Transverse colon (tissue), 4 donors: ENCODE measurements at regions not wholly inside any gene's neighbourhood (a gene's known extent, or its start where the extent isn't known, plus 50 kb on each side); places are given as distances from the start of the nearest gene placed in this dataset.

ENCODE experiments used
- DNase-seq: peaks from one replicate; pipeline ENCODE4 v3.0.0-alpha.2; 2019
- H3K27ac ChIP-seq, 4 donors: fragments of 200-600 bp; sonication (generic); 2 replicates each; pipeline ENCODE4 v1.5.1; 2016 to 2018; ENCODE audit warnings: inconsistent platforms in 4 of 4
- H3K27me3 ChIP-seq: fragments of 200-600 bp; sonication (generic); 2 replicates; pipeline ENCODE4 v1.5.1; 2017; ENCODE audit warnings: inconsistent platforms
- H3K36me3 ChIP-seq, 4 donors: fragments of 200-600 bp; sonication (generic); 2 replicates each; pipeline ENCODE4 v1.5.1; 2017 to 2019; ENCODE audit warnings: inconsistent platforms in 4 of 4
- H3K4me1 ChIP-seq, 4 donors: fragments of 200-600 bp; sonication (generic); 2 replicates each; pipeline ENCODE4 v1.5.1; 2017 to 2020; ENCODE audit warnings: inconsistent platforms in 4 of 4
- H3K4me3 ChIP-seq, 4 donors: fragments of 200-600 bp; sonication (generic); 1 replicate in 1 of 4; 2 replicates in 3 of 4; pipeline versions ENCODE4 v1.5.1 to v1.6.1; 2017 to 2019; ENCODE audit warnings: inconsistent platforms in 4 of 4
- H3K9me3 ChIP-seq, 2 donors: fragments of 200-600 bp; sonication (generic); 2 replicates each; pipeline ENCODE4 v1.5.1; 2017 to 2019; ENCODE audit warnings: inconsistent platforms in 2 of 2
- CTCF ChIP-seq, 5 experiments: fragments of 200-600 bp in 3 of 5; fragments of 450-650 bp in 2 of 5; sonication (generic) in 3 of 5; IDR thresholded peaks; 1 replicate in 2 of 5; 2 replicates in 3 of 5; pipeline ENCODE4 v1.5.1; 2016 to 2017; ENCODE audit warnings: antibody characterized with exemption in 5 of 5, inconsistent platforms in 3 of 5, mild to moderate bottlenecking in 2 of 5, moderate library complexity in 1 of 5
- EP300 ChIP-seq: sonication (generic); formaldehyde crosslinking; IDR thresholded peaks from one replicate; pipeline ENCODE4 v1.6.1; 2017; ENCODE audit warnings: antibody characterized with exemption, low read depth
- POLR2A ChIP-seq: fragments of 450-650 bp; IDR thresholded peaks from one replicate; pipeline ENCODE4 v1.6.1; 2016; ENCODE audit warnings: antibody characterized with exemption, mild to moderate bottlenecking, moderate library complexity
- POLR2AphosphoS5 ChIP-seq, 3 donors: sonication (generic); formaldehyde crosslinking; IDR thresholded peaks; one replicate each; pipeline ENCODE4 v1.6.1; 2016; ENCODE audit warnings: antibody characterized with exemption in 3 of 3
- WGBS, 2 donors: methylation state at CpG; one replicate each; pipeline ENCODE4 v1.1.5; 2018; ENCODE audit warnings: low coverage in 1 of 2; 5-methylcytosine and 5-hydroxymethylcytosine counted together
- in situ Hi-C, 4 donors: fragments of 200-750 bp; cut with MboI; loops; one replicate each; pipeline versions ENCODE4 v1.15.0 to v1.15.1; 2017; ENCODE audit warnings: low sequenced_read_pairs in 3 of 4, low pct_ligation_motif_present in 1 of 4, low pct_unique_long_range_greater_than_20kb in 1 of 4
- intact Hi-C: fragments of 100-400 bp; cut with DNase I; formaldehyde crosslinking; loops from one replicate; pipeline ENCODE4 v1.15.1; 2023; ENCODE audit warnings: low total_unique reads

DNA sequence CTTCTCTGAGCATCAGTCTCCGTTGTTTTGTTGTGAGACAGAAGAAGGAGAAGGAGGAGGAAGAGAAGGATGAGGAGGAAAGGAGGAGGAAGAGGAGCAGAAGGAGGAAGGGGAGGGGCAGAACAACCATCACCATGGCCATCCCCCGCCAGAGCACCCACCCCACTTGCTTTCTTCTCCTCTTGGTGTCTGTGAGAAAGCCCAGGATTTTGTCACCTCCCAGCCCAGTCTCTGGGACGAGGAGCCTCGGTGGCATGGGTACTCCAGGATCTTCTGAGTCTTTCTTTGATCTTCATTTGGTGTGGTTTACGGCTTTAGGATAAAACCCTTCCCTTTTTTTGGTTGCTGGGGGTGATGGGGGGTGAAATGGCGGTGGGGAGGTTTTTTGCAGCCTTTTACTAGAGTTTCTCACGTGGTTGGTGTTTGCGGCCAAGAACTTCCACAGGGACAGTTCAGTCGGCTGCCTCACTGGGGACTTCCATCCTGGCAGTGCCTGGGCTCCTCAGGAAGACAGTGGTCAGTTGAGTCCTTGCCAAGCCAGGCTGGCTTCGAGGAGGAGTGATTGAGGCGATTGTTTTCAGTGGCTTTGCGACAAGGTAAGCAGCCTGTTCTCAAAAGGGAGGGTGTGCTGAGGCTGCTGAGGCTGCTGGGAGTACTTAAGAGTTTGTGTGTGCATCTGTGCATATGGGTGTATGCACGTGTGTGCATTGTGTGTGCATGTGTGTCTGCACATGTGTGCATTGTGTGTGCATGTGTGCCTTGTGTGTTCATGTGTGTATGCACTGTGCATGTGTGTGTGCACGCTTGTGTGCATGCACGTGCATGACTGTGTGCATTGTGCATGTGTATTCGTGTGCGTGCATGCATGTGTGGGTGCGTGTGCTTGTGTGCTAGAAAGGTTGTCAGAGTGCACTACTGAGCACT is 567.5 kb downstream of the TBC1D22A start:
- Histone ChIP-seq H3K4me1 (no peaks in the 10 kb centered on the region), H3K4me3 (no peak overlapping the region), H3K27me3 (no peaks in the 10 kb centered on the region), H3K36me3 (no peaks in the 10 kb centered on the region), H3K9me3 (no peaks in the 10 kb centered on the region), H3K27ac (no peak overlapping the region)
- WGBS, 2 donors: 73 to 75% methylated on average over 6 to 18 of the region's 18 CpGs
- DNase-seq: no peak
- TF ChIP-seq EP300 (no peak), CTCF (IDR thresholded peaks at IDR 0.05) (no peak), POLR2A (no peak), POLR2AphosphoS5 (IDR thresholded peaks at IDR 0.05) (no peak)
- intact Hi-C loops (no loop called here), in situ Hi-C loops (no loop called here)

DNA sequence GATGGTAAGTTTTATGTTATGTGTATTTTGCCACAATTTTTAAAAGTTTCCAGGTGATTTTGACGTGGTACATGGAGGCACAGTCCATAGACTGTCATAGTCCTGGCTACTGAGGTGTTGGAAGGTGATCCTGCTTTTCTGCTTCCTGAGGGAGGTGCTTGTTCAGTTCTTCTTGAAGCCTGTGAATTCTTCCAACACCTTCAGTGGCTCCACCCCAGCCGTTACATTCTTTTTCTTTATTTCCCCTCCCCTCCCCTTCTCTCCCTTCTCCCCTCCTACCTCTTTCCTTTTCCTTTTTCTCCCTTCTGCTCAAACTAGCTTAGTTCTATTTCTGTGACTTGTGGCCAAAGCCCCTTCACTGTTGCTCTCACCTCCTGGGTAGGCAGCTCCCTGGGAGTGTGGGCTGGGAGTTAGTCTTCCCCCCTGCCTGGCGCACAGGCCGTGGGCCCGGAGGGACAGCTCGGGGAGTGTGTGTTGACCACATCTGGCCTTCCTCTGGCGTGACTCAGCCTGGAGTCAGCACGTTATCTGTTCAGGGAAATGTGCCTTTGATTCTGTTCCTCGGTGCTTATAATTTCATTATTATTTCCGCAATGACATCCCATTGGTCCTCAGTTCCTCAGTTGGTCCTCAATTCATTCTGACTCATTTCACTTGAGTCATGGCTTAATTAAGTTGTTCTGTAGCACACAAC is 566.2 kb downstream of the TBC1D22A start:
- TF ChIP-seq POLR2A (no peak), EP300 (no peak), CTCF (IDR thresholded peaks at IDR 0.05) (no peak), POLR2AphosphoS5 (IDR thresholded peaks at IDR 0.05) (no peak)
- DNase-seq: no peak
- Histone ChIP-seq H3K27ac (no peak overlapping the region), H3K36me3 (no peaks in the 10 kb centered on the region), H3K4me1 (no peaks in the 10 kb centered on the region), H3K27me3 (no peaks in the 10 kb centered on the region), H3K4me3 (no peak overlapping the region), H3K9me3 (no peaks in the 10 kb centered on the region)
- in situ Hi-C loops (no loop called here), intact Hi-C loops (no loop called here)
- WGBS, 2 donors: 48 to 61% methylated on average over 6 to 10 of the region's 10 CpGs

DNA sequence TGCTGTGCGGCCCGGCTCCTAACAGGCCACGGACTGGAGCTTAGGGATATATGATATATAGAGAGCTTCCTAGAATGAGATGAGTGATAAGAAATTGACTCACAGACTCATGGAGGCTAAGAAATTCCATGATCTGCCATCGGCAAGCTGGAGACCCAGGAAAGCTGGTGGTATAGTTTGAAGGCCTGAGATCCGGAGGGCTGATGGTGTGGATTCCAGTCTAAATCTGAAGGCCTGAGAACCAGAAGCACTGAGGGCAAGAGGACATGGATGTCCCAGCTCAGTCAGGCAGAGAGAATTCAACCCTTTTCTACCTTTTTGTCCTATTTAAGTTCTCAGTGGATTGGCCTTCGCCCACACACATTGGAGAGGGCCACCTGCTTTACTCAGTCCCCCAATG is 564.8 kb downstream of the TBC1D22A start:
- H3K9me3 ChIP-seq: peaks cover 0 to 2% of the 10 kb centered on the region in 2 donors
- no peak for TF ChIP-seq POLR2AphosphoS5 (IDR thresholded peaks at IDR 0.05)
- no peak for TF ChIP-seq POLR2A
- no peak for TF ChIP-seq EP300
- no peak for TF ChIP-seq CTCF (IDR thresholded peaks at IDR 0.05)
- no peaks in the 10 kb centered on the region for H3K4me1 ChIP-seq
- WGBS, 2 donors: 85 to 91% methylated on average over 5 to 6 of the region's 6 CpGs
- H3K36me3 ChIP-seq: no peaks in the 10 kb centered on the region
- no peak overlapping the region for H3K4me3 ChIP-seq
- intact Hi-C loops (no loop called here), in situ Hi-C loops (no loop called here)
- no peaks in the 10 kb centered on the region for H3K27me3 ChIP-seq
- H3K27ac ChIP-seq: no peak overlapping the region
- DNase-seq: no peak

DNA sequence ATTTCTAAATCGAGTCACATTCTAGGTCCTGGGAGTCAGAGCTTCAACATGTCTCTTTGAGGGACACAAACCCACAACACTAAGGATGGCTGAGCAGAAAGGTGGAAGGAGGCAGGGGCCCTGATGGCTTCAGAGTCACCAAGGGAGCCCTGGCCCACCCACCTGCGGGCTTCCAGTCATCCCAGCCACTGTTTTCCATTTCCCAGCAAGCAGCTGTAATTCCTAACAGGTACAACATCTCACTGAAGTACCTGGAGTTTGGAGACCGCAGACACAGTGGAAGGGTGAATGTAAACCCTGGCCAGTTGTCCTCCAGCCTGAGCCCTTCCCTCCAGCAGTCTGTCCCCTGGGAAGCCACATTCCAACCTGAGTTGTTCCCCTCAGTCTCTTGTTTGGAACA is 562.8 kb downstream of the TBC1D22A start:
- no peak overlapping the region for H3K27ac ChIP-seq
- in situ Hi-C loops (no loop called here), intact Hi-C loops (no loop called here)
- H3K4me1 ChIP-seq: no peaks in the 10 kb centered on the region
- peaks cover 9 to 13% of the 10 kb centered on the region in 2 donors for H3K9me3 ChIP-seq
- H3K36me3 ChIP-seq: no peaks in the 10 kb centered on the region
- peaks cover 3% of the 10 kb centered on the region for H3K27me3 ChIP-seq
- 88% methylated on average over 3 of the region's 3 CpGs; no CpG with 5 or more reads in 1 of the 2 donors for WGBS, 2 donors
- H3K4me3 ChIP-seq: no peak overlapping the region
- DNase-seq: no peak
- TF ChIP-seq EP300 (no peak), POLR2A (no peak), POLR2AphosphoS5 (IDR thresholded peaks at IDR 0.05) (no peak), CTCF (IDR thresholded peaks at IDR 0.05) (no peak)
